C4-2B (cell line): ENCODE measurements at regions not wholly inside any gene's neighbourhood (a gene's known extent, or its start where the extent isn't known, plus 50 kb on each side); places are given as distances from the start of the nearest gene placed in this dataset.

Experiments used
- H3K27ac ChIP-seq: fragments of 450-650 bp; 2 replicates; pipeline ENCODE4 v1.5.1; 2017
- ZFX ChIP-seq: fragments of 450-650 bp; IDR thresholded peaks from 2 replicates; pipeline ENCODE4 v1.6.1; 2017
- TF ChIP-seq, protein P1 (sequence below): fragments of 450-650 bp; conservative IDR thresholded peaks from 2 replicates; pipeline ENCODE4 v1.5.1; 2017; ENCODE audit warnings: mild to moderate bottlenecking

DNA sequence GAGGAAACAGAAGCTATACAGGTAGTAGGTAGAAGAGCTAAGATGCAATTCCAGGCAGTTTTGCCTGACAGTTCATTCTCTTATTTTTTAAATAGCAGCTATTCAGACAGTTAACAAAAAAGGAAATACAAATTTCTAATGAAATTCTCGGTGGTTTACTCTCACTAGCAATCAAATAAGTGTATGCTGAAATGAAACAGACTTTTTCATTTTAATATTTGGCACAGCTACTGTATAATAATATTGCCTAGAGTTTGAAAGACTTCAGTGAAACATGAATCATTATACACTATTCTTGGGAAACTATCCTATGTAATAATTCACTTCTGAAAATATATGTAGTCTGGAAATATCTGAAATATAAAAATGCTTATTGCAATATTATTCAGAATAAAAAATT lies 463.2 kb upstream of the AGTR1 start:
- TF ChIP-seq ZFX: no peak
- TF ChIP-seq, protein P1, sequence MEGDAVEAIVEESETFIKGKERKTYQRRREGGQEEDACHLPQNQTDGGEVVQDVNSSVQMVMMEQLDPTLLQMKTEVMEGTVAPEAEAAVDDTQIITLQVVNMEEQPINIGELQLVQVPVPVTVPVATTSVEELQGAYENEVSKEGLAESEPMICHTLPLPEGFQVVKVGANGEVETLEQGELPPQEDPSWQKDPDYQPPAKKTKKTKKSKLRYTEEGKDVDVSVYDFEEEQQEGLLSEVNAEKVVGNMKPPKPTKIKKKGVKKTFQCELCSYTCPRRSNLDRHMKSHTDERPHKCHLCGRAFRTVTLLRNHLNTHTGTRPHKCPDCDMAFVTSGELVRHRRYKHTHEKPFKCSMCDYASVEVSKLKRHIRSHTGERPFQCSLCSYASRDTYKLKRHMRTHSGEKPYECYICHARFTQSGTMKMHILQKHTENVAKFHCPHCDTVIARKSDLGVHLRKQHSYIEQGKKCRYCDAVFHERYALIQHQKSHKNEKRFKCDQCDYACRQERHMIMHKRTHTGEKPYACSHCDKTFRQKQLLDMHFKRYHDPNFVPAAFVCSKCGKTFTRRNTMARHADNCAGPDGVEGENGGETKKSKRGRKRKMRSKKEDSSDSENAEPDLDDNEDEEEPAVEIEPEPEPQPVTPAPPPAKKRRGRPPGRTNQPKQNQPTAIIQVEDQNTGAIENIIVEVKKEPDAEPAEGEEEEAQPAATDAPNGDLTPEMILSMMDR: no peak
- no peak overlapping the region for H3K27ac ChIP-seq

DNA sequence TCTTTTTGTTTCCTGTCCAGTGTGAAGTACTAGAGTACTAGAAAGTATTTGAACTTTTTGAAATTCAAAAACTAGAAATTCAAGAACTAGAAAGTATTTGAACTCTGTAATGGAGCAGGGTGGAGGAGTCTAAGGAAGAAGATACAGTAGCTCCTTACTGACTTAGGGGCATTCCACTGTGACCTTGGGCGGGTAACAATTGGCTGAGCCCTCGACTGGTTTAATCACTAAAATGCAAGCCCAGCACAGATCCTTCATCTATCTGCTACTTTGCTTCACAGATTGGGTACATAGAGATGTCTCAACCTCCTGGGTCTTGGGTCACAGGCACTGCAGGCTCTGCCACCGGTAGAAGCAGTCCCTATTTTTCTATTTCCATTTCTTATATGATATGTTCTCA lies 462.1 kb upstream of the AGTR1 start:
- no peak overlapping the region for H3K27ac ChIP-seq
- no peak for TF ChIP-seq ZFX

DNA sequence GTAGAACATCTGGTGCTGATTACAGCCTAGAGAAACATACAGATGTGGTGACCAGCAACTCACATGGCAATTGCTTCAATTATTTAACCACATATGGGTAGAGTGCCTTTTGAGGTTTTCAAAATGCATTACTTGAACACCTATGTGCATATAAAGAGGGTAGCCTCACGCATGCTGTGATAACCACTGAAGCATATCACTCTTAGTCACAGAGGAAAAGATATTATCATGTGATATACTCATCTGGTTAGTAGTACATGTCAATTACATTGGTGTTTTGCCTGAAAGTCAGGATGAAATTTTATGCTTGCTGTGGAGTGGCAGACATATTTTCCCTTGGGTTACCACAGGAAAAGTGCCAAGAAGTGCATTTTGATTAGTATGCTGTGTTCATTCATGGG lies 459.3 kb upstream of the AGTR1 start:
- TF ChIP-seq, protein P1: no peak
- TF ChIP-seq ZFX: no peak
- H3K27ac ChIP-seq: no peak overlapping the region

DNA sequence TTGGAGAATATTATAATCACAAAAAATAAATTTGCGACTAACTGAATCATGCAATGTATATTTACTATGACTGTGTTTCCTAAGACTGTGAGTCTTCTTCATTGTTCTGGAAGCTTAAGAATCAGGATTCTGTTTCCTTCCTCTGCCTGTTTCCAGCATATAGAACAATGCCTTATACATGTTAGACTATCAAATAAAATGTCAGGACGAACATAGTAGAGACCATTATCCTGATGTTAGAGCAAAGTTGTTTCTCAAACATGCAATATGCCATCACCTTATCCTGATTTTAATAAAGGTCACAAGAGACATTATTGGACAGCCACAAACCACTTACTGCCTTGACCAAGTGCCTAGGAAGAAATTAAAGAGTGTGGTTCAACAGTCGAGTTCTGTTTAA lies 457.4 kb upstream of the AGTR1 start:
- no peak overlapping the region for H3K27ac ChIP-seq
- no peak for TF ChIP-seq ZFX
- TF ChIP-seq, protein P1: no peak

DNA sequence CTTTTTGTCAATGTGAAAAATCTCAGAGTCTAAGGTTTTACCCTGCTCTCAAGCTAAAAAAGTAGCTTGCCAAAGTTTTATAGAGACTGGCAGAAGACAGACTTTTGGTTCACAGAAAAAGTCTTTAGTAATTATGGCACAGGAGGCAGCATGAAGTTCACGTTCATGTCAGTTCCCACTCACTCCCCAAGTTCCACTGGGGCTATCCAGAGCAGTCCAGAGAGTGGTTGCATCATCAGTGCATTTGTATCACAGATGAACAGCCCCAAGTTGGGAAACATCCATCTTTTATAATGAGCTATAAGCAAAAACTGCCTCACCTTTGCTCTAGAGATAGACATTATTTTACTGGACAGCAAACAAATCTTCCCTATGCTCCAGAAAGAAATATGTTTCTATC lies 454.1 kb upstream of the AGTR1 start:
- no peak overlapping the region for H3K27ac ChIP-seq
- TF ChIP-seq ZFX: no peak
- TF ChIP-seq, protein P1: no peak

DNA sequence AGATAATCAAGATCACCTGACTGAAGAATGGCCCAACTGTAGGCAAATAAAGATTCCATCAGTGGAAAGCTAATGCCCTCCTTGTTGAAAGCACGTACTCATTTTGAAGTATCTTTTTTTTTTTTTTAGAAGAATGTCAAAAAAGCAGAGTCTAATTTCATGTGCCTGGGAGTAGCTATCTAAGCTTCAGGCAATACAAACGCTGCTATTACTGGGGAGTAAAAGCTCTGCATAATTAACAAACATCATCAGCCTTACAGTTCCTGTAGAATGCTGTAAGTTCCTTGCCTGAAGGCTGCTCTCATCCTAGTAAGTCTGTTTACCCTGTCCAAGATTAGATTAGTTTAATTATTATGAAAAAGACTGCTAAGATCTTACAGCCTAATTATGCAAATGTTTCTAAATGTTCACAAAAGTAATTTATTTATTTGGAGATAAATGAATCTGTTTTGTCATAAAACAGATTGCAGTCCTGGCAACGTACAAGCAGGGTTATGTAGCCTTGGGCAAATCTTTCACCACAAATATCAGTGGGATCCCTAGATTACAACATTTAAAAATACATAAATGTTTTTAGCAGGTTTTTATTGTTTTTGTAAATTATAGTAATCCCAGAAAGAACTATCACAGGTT lies 451.3 kb upstream of the AGTR1 start:
- H3K27ac ChIP-seq: no peak overlapping the region
- TF ChIP-seq, protein P1: no peak
- no peak for TF ChIP-seq ZFX

DNA sequence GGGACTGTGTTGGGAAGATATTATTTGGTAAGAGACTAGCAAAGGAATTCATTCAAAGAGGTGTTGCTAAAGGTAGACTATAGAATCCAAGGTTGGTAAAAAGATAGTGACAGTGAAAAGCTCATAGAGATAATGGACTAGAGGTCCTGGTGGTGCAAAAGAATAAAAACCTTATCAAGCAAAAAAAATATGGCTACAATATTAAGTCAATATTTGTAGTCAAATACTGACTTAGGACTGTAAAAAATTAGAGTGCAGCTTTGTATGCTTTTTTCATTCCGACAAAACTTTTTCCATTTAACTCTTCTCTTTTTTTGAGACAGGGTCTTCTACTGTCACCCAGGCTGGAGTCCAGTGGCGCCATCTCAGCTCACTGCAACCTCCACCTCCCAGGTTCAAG lies 444.0 kb upstream of the AGTR1 start:
- no peak overlapping the region for H3K27ac ChIP-seq
- TF ChIP-seq, protein P1: no peak
- TF ChIP-seq ZFX: no peak

DNA sequence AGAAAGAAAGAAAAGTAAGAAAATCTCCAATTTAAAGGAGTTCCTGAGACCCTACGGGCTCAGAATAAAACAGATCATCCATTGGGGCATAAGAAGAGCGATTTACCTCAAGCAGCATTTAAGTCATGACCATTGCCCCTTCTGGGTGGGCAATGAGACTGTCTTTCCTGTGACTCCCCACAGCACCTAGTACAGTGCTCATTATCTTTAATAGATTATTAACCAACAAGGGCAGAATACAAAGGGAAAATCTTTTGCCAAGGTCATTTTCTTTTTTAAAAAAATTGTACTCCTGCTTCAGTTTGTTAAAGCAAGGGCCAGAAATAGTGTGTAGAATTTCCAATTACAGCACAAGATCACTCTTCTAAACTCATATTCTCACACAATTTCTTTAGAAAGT lies 443.3 kb upstream of the AGTR1 start:
- TF ChIP-seq, protein P1: no peak
- TF ChIP-seq ZFX: no peak
- H3K27ac ChIP-seq: no peak overlapping the region
